SKM-1 treated with dmso at 0.1 percent for 144 hours (cell line): ENCODE measurements at regions not wholly inside any gene's neighbourhood (a gene's known extent, or its start where the extent isn't known, plus 50 kb on each side); places are given as distances from the start of the nearest gene placed in this dataset.

Experiments
- DNase-seq: peaks from one replicate; lab custom pipeline; 2025; ENCODE audit not compliant: unreplicated experiment; lab: John Stamatoyannopoulos, UW

GRCh38 chr7:41834805-41835694, 132.2 kb upstream of the INHBA start:
- DNase-seq, result no peak

- no peak for DNase-seq
Measured at GRCh38 chr7:41832941-41833340, 130.1 kb upstream of the INHBA start.

DNA sequence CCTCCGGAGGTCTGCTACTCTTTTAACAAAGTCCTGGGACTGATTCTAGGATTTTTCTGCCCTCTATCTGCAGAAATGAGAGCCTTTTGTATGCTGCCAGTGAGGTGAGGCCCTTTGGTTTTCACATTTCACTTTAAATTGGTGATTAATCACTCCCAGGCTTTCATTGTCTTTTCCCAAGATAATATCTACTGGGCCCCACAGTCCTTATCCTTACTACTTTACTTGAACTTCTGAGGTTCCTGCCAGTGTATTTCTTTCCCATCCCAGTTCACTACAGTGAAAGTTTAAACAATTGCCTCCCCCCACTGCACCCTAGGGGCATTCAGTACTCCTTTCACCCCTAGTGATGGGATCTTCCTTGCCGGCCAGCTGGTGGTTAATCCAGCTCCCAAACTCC, 127.4 kb upstream of the INHBA start:
- no peak for DNase-seq

- DNase-seq, result no peak
Measured at GRCh38 chr7:41828911-41829310, 126.0 kb upstream of the INHBA start.

- DNase-seq, result no peak
Measured at GRCh38 chr7:41826641-41827040, 123.8 kb upstream of the INHBA start.

DNA sequence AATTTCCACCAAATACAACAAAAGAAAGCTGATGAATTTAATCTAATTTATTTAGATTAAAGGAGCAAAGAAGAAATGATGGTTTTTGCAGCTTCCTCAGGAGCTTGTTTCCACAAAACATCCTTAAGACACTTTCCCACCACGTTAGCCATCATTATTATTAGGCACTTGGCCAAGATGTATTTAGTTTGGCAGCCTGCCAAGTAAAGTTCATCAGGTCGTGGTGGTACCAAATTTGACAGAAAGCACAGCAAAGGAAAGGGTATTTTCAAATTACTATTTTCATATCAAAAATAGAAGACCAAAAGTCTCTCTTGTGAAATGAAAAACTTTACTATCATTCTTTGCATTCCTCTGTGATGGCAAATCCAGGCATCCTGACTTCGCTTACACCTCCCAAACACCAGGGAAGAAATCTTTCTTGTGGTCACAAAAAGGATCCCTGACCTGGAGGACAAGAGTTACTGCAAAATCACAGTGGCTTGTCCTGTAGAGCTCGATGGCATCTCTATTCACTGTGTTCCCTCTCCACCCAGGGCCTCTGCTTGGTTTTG, 123.1 kb upstream of the INHBA start:
- no peak for DNase-seq

DNA sequence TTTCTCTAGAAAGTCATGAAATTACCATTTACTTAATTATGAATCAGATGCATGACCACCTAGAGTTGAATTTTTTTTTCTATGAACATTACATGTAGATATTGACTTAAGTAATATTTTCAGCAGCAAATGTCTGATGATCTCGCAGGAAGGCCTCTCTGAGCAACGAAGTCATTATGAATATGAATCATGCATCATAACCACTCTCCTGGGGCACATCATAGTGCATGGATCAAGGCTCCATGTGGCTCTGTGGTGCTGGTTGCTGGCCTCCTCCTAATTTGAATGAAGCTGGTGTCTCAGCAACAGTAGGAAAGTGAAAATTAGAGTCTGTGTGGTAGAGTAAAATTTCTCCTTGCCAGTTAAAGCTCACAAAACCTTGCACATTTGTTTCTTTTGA, 121.4 kb upstream of the INHBA start:
- no peak for DNase-seq

- no peak for DNase-seq
Measured at GRCh38 chr7:41822259-41822817, 119.4 kb upstream of the INHBA start.

DNA sequence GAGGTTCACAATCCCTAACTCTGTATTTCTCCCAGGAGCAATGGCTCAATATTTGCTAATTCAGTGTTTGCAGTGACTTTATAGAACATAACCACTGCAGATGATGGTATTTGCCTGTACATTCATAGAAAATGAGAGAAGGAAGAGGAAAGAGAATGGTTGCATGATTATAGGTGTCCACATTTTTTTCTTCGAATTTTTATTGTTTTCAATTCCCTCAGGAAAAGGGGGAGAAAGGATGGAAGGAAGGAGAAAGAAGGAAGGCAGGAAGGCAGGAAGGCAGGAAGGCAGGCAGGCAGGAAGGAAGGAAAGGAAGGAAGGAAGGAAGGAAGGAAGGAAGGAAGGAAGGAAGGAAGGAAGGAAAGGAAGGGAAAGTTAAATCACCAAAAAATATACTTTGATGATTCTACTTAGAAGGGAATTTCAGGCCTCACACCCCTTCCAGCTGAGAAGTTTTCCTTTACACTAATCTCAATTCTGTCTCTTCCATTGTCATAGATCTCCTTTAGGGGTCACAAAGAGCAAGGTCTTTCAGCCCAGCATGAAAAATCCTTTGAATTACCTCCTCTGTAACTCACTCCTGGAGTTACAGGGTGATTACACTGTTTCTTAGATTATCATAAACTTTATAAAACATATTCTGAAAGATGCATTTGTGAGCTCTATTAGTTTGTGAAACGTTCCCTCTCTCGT, 118.8 kb upstream of the INHBA start:
- no peak for DNase-seq

GRCh38 chr7:41820111-41820671, 117.3 kb upstream of the INHBA start:
- DNase-seq, result no peak

DNA sequence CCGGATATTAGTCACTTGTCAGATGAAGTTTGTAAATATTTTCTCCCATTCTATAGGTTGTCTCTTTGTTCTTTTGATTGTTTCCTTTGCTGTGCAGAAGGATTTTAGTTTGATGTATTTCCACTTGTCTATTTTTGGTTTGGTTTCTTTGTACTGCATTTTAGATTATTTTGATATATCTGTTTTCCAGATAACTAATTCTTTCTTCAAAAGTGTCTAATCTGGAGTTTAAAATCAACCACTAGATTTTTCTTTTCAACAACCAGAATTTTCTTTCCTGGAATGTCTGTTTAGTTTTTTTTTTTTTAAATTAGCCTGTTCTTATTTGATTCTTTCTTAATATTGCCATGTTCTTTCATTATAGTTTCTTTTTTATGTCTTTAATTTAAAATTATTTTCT, 116.8 kb upstream of the INHBA start:
- DNase-seq, result no peak

DNA sequence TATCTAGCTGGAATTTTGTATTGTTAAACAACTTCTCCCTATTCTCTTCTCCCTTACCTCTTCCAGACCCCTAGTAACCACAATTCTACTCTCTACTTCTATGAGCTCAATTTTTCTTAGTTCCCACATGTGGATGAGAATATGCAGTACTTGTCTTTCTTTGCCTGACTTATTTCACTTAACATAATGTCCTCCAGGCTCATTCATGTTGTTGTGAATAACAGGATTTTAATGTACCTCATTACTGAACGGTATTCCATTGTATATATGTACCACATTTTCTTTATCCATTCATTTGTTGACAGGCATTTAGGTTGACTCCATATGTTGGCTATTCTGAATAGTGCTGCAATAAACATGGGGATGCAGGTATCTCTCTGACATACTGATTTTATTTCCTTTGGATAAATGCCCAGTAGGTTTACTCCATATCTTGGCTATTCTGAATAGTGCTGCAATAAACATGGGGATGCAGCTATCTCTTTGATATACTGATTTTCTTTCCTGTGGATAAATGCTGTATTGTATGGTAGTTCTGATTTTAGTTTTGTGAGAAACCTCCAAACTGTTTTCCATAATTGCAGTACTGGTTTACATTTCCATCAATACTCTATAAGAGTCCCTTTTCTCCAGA, 116.0 kb upstream of the INHBA start:
- no peak for DNase-seq

DNA sequence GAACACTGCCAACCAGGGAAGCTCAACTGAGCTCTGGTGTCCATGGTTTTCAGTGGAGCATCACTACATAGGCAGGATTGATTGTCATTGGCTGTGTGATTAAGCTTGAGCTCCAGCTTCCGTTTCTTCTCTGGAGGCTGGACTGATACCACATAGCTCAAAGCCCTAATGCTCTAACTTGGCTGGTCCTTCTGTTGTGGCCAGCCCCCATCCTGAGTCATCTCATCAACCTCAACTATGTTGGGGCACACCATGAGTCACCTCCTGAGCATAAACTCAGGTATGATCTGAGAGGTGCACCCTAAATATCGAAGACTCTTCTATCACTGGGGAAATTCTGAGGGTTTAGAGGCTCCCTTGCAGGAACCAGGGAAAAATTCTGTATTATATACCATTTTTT, 114.5 kb upstream of the INHBA start:
- no peak for DNase-seq

- peak; percentile 69 for DNase-seq
Measured at GRCh38 chr7:41816111-41816510, 113.2 kb upstream of the INHBA start.

GRCh38 chr7:41814888-41815287, 112.0 kb upstream of the INHBA start:
- no peak for DNase-seq

GRCh38 chr7:41813286-41813685, 110.4 kb upstream of the INHBA start:
- DNase-seq, result no peak

GRCh38 chr7:41811941-41812340, 109.1 kb upstream of the INHBA start:
- DNase-seq, result no peak

DNA sequence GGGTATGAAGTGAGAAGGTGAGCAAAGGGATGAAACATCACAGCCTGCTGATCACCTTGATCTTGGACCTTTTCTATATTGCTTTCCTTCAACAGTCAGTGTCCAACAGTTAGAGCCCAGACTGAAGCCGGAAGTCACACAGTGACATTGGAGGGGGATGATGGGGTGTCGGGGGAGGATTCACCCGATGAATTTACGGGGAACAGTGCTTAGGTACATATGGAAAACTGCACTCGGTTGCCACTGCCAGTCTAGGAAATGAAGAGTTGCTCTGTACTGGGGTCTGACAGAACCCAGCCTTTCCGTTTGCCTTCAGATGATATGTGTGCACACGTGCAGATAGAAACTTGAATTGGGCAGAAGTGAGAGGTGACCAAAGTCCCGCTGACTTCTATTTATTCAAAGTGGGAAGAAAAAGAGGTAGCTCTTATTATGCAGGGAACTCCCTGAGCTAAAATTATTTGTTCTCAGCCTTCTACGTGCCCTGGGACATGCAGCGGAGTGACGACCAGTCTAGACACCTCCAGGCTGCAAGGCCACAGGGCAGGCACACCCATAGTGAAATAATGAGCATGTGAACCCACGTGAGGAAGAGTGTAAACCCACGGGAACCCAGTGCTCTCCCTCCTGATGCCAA, 107.2 kb upstream of the INHBA start:
- no peak for DNase-seq

DNA sequence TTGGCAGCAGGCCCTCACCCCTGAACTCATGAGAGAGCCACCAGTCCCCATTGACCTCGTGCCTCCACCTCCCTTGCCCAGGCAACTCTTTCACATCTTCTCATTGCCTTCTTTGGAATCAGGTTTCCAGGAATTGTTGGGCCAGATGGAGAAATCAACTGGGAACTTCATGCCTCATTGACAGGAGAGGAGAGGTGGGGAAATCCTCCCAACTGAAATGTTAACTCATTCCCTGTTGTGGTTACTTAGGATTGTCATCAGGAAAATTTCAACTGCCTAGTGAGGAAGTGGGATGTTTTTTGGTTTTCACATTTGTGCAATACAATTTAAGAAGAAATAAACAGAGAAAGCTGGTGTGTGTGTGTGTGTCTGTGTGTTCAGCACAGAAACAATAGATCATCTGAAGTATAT, 106.6 kb upstream of the INHBA start:
- DNase-seq, result no peak

DNA sequence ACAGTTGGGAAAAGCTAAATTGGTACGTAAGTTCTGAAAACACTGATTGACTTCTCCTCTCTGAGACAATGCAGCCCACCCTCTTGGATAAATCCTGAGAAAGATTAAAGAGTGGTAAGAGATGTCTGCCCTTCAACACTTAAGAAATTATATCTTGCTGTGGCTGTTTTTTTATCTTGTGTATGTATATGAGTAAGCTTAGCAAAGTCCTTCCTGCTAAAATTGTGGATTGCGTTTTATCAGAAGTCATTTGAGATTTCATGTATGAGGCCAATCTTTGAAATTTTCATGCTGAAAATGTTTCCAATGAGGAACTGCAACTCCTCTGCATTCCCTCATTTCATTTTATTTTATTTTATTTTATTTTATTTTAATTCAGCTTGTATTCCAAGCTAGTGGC, 106.2 kb upstream of the INHBA start:
- no peak for DNase-seq

DNA sequence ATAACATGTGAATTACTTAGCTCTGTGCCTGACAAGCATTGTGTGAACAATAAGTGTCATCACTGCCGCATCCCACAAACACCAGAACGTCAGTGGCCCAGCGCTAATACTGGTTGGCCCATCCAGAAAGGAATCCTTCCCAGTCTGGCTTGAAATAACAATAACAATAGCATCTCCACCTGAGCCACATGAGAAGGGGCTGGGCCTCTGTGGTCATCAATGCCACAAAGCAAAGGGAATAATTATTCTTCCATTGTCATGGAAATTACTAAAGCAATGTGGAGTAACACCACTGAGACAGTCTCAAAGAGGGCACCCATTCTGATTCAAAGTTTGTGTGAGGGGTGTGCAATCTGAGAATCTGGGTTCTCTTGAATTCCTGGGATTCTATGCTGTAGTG, 105.7 kb upstream of the INHBA start:
- DNase-seq, result no peak
